ENCODE measurements at regions not wholly inside any gene's neighbourhood (a gene's known extent, or its start where the extent isn't known, plus 50 kb on each side); places are given as distances from the start of the nearest gene placed in this dataset.

GRCh38 chr17:27069842-27070508, 223.9 kb upstream of the WSB1 start:
- TF ChIP-seq CTCF (IDR thresholded peaks at IDR 0.05; ENCODE audit: insufficient read depth, low read depth, low read length, missing control alignments), result no peak
- peak; percentile 6 for DNase-seq (ENCODE audit: low read depth)

GRCh38 chr17:27070836-27071235, 223.1 kb upstream of the WSB1 start:
- no peak for DNase-seq (ENCODE audit: low read depth)
- no peak overlapping the region for H3K4me3 ChIP-seq (ENCODE audit: low read length)
- TF ChIP-seq CTCF (IDR thresholded peaks at IDR 0.05; ENCODE audit: insufficient read depth, low read depth, low read length, missing control alignments), result no peak

More at GRCh38 chr17:27069842-27070508, 223.9 kb upstream of the WSB1 start:
- no peak overlapping the region for H3K4me3 ChIP-seq (ENCODE audit: low read length)

GRCh38 chr17:27072885-27073284, 221.0 kb upstream of the WSB1 start:
- H3K4me3 ChIP-seq (ENCODE audit: low read length), result no peak overlapping the region
- DNase-seq (ENCODE audit: low read depth), result no peak
- no peak for TF ChIP-seq CTCF (IDR thresholded peaks at IDR 0.05; ENCODE audit: insufficient read depth, low read depth, low read length, missing control alignments)

GRCh38 chr17:27076814-27077213, 217.1 kb upstream of the WSB1 start:
- DNase-seq (ENCODE audit: low read depth), result no peak
- no peak overlapping the region for H3K4me3 ChIP-seq (ENCODE audit: low read length)
- TF ChIP-seq CTCF (IDR thresholded peaks at IDR 0.05; ENCODE audit: insufficient read depth, low read depth, low read length, missing control alignments), result no peak

GRCh38 chr17:27078296-27078695, 215.6 kb upstream of the WSB1 start:
- no peak for TF ChIP-seq CTCF (IDR thresholded peaks at IDR 0.05; ENCODE audit: insufficient read depth, low read depth, low read length, missing control alignments)
- H3K4me3 ChIP-seq (ENCODE audit: low read length), result no peak overlapping the region
- DNase-seq (ENCODE audit: low read depth), result no peak

- TF ChIP-seq CTCF (IDR thresholded peaks at IDR 0.05; ENCODE audit: insufficient read depth, low read depth, low read length, missing control alignments), result no peak
- H3K4me3 ChIP-seq (ENCODE audit: low read length), result no peak overlapping the region
- DNase-seq (ENCODE audit: low read depth), result no peak
Observed at GRCh38 chr17:27079660-27080059, 214.3 kb upstream of the WSB1 start.

GRCh38 chr17:27081002-27081638, 212.8 kb upstream of the WSB1 start:
- no peak for DNase-seq (ENCODE audit: low read depth)
- no peak for TF ChIP-seq CTCF (IDR thresholded peaks at IDR 0.05; ENCODE audit: insufficient read depth, low read depth, low read length, missing control alignments)
- no peak overlapping the region for H3K4me3 ChIP-seq (ENCODE audit: low read length)

Data from epithelial cell of esophagus (primary cell).